ENCODE measurements at regions not wholly inside any gene's neighbourhood (a gene's known extent, or its start where the extent isn't known, plus 50 kb on each side); places are given as distances from the start of the nearest gene placed in this dataset.
A peak's percentile ranks its signal among the peaks of the same experiment; 100 is the strongest.

GRCh38 chr7:421136-421991, 98.3 kb downstream of the PDGFA start:
- peaks cover 12 to 13% of the 10 kb centered on the region in 2 experiments for H3K9me3 Mint-ChIP-seq
- Histone ChIP-seq H3K79me2 (ENCODE audit: insufficient read depth, low read length) (no peaks in the 10 kb centered on the region), H3K23ac (ENCODE audit: insufficient read length, low read depth, low read length) (no peak overlapping the region), H3K56ac (ENCODE audit: insufficient read length, low read depth, low read length) (no peak overlapping the region), H3K9me3 (ENCODE audit: control insufficient read depth, low read depth, low read length) (no peaks in the 10 kb centered on the region), H3K23me2 (ENCODE audit: insufficient read length, low read depth, low read length, poor library complexity, severe bottlenecking) (no peaks in the 10 kb centered on the region), H3K9ac (ENCODE audit: extremely low read depth, insufficient read length, low read length) (no peak overlapping the region), H2BK15ac (ENCODE audit: low read depth, low read length) (no peak overlapping the region), H3K27ac (ENCODE audit: insufficient read length, low read depth, low read length) (no peak overlapping the region), H4K5ac (ENCODE audit: insufficient read length, low read depth, low read length) (no peak overlapping the region), H2BK20ac (ENCODE audit: low read depth, low read length, poor library complexity, severe bottlenecking) (no peak overlapping the region), H2BK120ac (ENCODE audit: low read depth, low read length, poor library complexity, severe bottlenecking) (no peak overlapping the region), H3K27me3 (ENCODE audit: insufficient read depth, low read length) (no peaks in the 10 kb centered on the region), H3K4ac (ENCODE audit: low read depth, low read length) (no peak overlapping the region), H3K14ac (ENCODE audit: insufficient read depth, low read length) (peak overlapping the region; percentile 43; the same call in 1 of the 2 replicates), H3K18ac (ENCODE audit: insufficient read length, low read depth, low read length) (peak overlapping the region; percentile 7), H2BK12ac (ENCODE audit: insufficient read length, low read depth, low read length) (no peak overlapping the region), H2AFZ (ENCODE audit: low read length) (no peak overlapping the region), H4K91ac (ENCODE audit: insufficient read length, low read depth, low read length) (no peak overlapping the region), H3T11ph (ENCODE audit: low read length) (no peak overlapping the region), H2BK5ac (ENCODE audit: insufficient read length, low read length) (no peak overlapping the region), H3K79me1 (ENCODE audit: insufficient read depth, low read depth, low read length, poor library complexity, severe bottlenecking) (no peaks in the 10 kb centered on the region), H3K4me2 (ENCODE audit: insufficient read depth, insufficient read length, low read length) (no peak overlapping the region), H2AK5ac (ENCODE audit: insufficient read length, low read length) (no peak overlapping the region), H3K4me1 (ENCODE audit: insufficient read depth, low read length) (no peaks in the 10 kb centered on the region), H4K20me1 (ENCODE audit: control insufficient read depth, insufficient read depth, insufficient read length) (no peaks in the 10 kb centered on the region), H4K8ac (replicated peaks; ENCODE audit: insufficient read length, low read depth, low read length) (no peak overlapping the region)
- peaks cover 3 to 12% (median 5%) of the 10 kb centered on the region in 3 experiments; a peak in 5 of 7 replicates for H3K36me3 Mint-ChIP-seq (ENCODE audit: insufficient read depth in 1 of 3, low read depth in 3 of 3)
- no CpG with 5 or more reads among the region's 57 CpGs for WGBS (ENCODE audit: extremely low coverage, insufficient read length, low lambda C conversion rate)
- H3K27me3 Mint-ChIP-seq (ENCODE audit: low read depth): peaks cover 10% of the 10 kb centered on the region
- TF ChIP-seq CTCF (conservative IDR thresholded peaks at IDR 0.05): no peak
- H3K27ac Mint-ChIP-seq: peak overlapping the region in 1 of 3 experiments; percentile 56; a peak in 2 of 7 replicates
- DNase-seq: no peak
- H3K4me3 Mint-ChIP-seq: peak overlapping the region in 1 of 2 experiments; percentile 47; a peak in 2 of 5 replicates
- peaks cover 6 to 21% of the 10 kb centered on the region in 2 experiments for H3K4me1 Mint-ChIP-seq
